HG02852 (cell line): ENCODE measurements at regions not wholly inside any gene's neighbourhood (a gene's known extent, or its start where the extent isn't known, plus 50 kb on each side); places are given as distances from the start of the nearest gene placed in this dataset.

Experiments used
- ATAC-seq: cut with Tn5 transposase; IDR thresholded peaks from one replicate; pipeline ENCODE4 v1.9.1; 2021; ENCODE audit warnings: mild to moderate bottlenecking, moderate library complexity; ENCODE audit not compliant: unreplicated experiment

DNA sequence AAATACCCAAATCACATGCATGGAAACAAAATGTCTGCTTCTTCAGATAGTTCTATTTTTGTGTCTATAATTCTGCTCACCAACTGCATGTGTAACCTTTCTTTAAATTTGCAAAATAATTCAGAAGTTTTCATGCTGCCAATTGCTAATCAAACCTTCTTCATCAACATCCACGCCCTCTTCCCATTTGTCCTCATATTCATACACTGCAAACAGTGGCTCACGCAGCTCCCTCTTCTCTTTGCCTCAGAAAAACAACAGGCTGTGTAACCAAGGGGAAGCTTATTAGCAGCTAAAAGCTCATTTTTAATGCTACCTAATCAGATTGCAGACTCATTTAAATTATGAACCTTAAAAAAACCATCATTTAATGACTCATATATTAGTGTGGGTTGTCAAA is 555.0 kb upstream of the EPHA7 start:
- no peak for ATAC-seq

DNA sequence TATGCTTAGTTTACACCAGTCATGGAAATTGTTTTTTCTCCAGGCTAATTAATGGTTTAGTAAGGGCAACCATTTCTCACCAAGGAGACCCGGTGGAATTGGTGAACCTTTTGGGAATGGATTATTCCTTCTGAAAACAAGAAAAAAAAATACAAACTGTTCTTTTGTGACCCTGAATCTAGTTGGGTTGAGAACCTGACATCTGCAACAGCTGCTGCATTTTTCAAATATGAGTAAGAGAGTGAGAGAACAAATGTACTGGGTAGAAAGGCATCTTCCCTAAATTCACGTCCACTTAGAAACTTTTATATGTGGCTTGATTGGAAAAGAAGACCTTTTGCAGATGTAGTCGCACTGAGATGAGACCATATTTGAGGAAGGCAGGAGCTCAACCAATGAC is 553.4 kb upstream of the EPHA7 start:
- no peak for ATAC-seq

DNA sequence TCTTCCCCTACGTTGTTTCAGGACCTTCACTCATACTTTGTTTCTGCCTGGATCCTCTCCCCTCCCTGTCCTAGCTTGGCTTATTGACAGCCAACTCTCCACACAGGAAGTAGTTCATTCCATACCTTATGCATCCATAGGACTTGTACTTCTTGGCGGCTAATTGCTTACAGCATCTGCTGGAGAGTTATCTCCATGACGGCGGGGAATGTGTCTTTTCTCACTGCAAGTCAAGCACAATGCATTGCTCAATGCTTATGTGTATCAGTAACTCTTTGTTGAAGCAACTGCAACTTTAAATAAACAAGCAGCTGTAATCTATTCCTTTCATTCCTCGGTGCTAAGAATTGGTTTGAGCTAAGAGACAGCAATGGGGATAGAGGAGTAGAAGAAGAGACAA is 551.3 kb upstream of the EPHA7 start:
- no peak for ATAC-seq

DNA sequence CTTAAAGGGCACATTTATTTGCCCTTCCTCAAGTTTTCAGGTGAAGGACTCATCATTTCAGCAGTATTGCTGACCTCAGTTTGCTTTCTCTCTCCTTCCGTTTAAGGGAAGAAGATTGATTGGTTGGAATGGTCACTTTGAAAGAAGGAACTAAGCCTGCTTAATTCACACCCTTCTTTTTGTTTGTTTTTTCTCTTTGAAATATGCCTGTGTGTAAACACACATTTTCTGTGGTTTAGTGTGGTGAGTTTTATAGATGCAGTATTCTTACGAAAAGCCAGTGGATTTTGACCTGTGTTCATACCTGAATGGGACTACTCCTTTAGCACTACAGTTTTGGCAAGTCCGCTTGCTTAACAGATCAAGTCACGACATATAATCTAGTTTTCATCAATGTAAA is 548.8 kb upstream of the EPHA7 start:
- ATAC-seq, result no peak

DNA sequence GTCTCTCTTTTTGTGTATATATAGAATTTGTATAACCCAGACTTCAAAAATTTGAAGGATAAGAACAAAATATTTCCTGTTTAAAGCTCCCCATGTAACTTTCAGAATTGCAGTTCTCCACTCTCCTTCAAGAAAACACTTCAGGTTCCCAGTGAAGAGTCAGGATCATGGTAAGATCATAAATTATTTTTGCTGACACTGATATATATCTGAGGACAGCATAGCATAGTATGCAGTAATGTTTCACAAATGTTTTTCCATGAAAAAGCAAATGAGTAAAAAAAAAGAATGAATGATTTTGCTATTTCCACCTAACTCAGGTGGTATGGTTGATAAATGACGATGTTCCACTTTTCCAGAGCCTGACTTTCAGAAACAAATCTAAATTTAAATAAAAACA is 545.6 kb upstream of the EPHA7 start:
- ATAC-seq, result no peak

DNA sequence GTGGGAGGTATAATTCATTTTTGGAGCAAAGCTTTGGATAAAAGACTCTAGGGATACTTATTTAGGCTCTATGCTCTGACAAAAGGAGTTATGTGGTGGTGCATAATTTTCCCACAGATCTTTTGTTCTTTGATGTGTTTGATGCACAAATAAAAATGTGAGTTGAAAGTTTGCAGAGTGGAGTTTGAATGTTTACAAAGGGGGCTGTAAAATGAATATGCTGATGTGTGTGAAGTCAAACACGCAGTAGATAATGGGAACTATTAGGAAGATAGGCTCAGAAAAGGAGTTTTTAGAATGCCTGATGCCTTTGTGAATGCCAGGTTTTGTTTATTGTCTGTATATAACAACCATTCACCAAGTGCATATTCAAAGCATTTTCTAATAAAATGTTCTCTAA is 545.0 kb upstream of the EPHA7 start:
- no peak for ATAC-seq

DNA sequence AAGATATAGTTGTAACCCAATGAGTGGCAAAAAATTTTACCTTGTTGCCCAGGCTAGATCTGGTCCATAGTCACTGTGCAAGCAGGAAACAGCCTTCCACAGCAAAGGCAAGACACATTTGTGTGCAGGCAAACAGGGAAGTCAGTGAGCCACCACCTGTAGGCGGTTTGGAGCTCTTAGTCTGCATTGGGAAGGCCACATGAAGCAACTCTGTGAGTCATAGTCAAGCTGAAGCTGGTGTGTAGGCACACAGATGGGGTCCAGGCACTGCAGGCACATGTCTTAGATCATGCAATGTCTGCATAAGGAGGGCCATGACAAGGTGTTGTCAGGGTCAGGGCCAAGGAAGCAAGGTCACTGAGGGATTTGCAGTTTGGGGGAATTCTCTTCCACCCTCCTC is 543.2 kb upstream of the EPHA7 start:
- no peak for ATAC-seq

DNA sequence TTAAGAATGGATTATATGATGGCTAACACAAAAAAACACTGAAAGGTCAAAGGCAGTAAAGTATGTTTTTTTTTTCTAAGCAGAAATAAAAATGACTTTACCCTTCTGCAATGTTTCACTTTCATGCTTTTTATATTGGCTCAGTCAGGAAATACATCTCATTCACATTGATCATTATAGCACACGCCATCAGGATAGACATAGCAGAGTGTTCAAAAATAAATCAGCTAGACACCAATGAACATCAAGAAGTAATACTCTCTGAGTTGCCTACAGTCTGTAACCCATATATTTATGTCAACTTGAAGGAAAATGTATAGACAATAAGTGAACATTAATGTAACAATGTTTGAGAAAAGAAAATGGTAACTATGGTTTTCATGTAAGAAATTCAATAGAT is 535.2 kb upstream of the EPHA7 start:
- no peak for ATAC-seq

DNA sequence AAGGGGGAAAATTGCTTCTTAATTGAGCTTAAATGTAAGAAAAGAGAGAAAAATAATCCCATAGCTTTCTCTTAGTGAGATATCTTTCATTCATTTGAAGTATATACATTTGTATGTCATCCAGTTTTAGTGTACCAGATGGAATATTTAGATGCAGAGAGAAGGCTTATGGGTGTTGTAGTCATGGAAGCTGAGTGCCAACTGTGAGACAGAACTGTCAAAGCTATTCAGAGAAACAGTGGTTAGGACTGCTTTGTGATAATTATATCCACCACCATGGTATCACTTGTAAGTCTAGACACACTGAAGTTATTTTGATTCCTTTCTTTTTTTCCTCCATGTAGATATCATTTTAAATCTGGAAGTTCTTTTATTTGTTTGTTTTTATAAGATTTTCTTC is 524.3 kb upstream of the EPHA7 start:
- no peak for ATAC-seq

DNA sequence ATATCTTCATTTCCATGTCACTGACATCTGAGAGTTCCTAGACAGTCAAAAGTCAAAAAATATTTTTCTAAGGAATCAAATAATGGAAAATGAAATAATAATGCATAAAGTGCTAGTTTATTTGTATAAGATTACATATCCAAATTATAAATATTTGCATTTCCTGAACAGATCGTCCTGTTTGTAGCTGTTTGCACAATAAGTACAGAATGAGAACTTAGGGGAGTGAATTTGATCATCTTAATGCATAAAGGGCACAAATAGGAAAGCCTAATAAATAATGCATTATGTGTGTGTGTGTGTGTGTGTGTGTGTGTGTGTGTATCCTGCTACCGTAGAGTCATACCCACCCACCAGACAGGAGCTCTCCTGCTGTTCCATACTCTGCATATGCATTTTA is 521.0 kb upstream of the EPHA7 start:
- no peak for ATAC-seq

DNA sequence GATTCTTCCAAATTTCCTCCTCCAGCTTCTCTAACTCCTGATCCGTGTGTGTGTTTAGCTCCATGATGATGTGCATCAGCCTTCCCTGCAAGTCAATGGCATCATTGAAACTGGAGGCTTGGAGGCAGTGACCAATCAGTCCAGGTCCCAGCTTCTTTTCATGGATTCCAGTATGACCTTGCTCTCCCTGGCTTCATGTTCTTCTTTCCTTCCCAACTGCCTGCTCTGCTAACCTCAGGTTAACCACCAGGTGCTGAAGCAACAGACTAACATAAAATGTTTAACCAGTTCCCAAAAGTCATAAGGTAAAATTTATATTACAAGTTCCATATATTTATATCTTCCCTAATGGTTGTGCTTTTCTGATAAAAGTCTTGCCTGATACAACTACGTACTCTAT is 512.8 kb upstream of the EPHA7 start:
- no peak for ATAC-seq

DNA sequence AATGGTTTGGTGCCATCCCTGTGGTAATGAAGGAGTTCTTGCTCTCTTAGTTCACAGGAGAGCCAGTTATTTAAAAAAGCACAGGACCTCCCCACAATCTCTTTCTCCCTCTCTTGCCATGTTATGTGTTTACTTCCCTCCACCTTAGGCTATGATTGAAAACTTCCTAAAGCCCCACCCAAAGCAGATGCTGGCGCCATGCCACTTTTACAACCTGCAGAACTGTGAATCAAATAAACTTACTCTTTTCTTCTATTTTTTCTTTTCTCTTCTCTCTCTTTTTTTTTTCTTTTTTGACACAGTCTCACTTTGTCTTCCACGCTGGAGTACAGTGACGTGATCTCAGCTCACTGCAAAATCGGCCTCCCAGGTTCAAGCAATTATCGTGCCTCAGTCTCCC is 508.4 kb upstream of the EPHA7 start:
- no peak for ATAC-seq

DNA sequence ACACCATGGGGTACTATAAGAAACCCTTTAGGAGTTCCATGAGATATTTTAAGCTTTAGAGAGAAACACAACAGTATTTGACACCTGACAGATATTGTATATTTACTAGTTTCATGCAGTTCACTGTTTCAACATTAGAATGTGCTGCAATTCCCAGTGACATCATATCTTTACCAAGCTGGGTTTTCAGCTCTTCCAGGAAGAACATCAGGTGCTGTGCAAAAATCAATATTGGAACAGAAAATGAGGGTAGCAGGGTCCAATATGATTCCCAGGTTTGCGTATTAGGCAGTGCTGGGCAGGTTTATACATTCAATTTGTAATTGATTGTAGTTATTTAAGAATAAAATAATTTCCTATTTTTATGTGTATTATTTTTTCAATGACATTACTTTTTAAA is 500.0 kb upstream of the EPHA7 start:
- ATAC-seq, result no peak

DNA sequence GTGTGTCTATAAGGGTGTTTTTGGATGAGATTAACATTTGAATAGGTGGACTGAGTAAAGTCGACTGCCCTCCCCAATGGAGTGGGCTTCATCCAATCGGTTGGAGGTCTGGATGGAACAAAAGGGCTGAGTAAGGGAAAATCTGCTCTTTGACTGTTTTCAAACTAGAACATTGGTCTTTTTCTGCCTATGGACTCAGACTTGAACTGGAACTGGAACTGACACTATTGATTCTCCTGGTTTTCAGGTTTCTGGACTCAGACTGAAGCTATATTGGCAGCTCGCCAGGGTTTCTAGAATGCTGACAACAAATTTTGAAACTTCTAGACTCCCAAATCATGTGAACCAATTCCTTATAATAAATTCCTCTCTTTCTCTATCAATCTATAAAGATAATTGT is 498.9 kb upstream of the EPHA7 start:
- no peak for ATAC-seq

DNA sequence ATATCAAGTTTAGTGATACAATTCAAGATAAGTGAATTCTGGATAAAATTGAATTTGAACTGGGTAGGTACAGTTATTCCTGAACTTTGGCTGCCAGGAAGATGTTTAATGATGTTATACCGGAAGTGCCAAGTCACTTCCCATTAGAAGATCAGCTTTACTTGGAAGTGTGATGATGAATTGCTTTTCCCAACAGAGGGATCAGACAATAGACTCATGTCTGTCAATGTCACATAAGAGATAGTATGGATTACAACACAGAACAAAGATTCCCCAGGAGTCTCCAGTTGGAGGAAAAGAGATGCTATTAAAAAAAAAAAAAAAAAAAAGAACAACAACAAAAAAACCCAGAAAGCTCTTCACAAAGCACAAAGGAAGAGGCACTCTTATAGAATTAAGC is 497.9 kb upstream of the EPHA7 start:
- no peak for ATAC-seq

DNA sequence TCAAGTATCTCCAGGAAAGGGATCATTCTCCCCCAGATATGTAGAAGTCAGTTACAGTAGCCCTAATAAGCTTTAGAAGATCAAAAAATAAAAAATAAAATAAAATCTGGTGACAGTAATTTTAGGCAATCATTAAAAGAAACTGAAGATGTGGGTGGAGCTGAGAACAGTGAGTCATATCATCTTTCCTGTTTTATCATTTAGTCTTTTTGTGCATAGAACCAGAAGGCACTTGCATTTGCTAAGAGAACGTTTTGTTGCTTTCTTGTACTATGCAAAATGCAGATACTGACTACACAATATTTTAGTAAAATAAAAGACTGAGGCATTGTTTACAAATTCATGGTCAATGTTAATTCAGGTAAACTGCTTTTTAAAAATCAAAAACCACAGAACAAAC is 497.4 kb upstream of the EPHA7 start:
- no peak for ATAC-seq

DNA sequence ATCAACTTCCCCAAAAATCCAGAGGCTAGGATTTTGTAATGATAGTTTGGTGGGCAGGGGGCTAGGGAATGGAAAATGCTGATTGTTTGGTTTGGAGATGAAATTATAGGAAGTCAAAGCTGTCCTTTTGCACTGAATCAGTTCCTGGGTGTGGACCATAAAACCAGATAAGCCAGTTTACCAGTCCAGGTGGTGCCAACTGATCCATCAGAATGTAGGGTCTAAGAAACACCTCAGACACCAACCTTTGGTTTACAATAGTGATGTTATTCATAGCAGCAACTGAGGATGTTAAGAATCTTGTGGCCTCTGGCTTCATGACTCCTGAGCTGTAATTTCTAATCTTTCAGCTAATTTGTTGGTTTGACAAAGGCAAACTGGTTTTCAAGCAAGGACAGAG is 496.6 kb upstream of the EPHA7 start:
- no peak for ATAC-seq

DNA sequence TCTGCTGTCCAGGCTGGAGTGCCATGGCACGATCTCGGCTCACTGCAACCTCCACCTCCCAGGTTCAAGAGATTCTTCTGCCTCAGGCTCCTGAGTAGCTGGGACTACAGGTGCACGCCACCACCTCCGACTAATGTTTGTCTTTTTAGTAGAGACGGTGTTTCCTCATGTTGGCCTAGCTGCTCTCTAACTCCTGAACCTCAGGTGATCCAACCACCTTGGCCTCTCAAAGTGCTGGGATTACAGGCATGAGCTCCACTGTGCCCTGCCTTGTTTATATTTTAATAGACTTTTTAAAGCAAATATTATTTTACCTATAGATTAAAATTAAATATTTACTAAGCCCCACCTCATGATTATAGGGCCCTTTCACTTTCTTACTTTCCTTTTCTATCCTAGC is 483.2 kb upstream of the EPHA7 start:
- ATAC-seq, result no peak

DNA sequence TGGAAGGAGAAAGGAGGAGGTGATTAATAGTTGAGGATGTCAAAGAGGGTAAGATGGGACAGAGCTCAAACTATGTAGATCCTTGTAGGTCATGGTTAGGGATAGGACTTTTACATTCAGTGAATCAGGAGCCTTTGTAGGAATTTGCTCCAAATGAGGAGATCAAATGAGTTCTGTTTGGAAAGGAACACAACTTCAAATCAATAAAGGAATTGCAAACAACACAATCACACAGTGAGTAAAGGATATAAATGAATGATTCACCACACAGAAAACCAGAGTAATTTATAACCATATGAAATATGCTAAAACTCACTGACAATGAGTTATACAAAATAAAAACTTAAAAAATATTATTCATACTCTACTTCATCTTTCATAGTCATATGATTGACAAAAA is 480.8 kb upstream of the EPHA7 start:
- no peak for ATAC-seq

DNA sequence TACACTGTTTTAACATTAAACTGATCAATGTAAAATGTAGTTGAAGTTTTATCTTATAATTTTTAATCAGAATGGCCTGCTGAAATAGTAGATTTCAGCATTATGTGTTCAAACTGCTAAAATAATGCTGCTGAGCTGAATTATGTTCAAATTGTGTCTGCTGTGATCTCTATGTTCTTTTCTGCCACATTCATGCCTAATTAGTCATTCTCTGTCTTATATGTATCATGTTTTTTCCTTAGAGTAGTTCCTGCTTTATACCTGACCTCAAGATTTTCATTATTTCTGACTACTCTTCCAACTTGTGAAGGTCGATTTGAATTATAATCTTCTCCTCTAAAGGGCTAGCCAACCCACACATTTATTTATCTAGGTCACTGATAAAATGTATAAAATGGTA is 476.7 kb upstream of the EPHA7 start:
- no peak for ATAC-seq

DNA sequence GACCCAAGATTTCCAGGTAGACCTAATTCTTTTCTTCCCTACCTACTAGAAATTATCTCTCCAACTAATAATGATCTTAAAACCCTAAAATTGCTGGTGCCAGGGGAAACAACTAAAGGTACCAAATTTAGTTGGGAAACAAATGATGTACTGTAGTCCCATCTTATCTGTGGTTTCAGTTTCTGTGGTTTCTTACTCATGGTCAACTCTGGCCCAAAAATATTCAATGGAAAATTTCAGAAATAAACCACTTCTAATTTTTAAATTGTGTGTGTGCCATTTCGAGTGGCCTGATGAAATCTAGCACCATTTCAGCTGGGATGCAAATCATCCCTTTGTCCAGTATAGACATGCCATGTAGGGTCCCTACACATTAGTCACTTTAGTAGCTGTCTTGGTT is 475.2 kb upstream of the EPHA7 start:
- ATAC-seq, result no peak

DNA sequence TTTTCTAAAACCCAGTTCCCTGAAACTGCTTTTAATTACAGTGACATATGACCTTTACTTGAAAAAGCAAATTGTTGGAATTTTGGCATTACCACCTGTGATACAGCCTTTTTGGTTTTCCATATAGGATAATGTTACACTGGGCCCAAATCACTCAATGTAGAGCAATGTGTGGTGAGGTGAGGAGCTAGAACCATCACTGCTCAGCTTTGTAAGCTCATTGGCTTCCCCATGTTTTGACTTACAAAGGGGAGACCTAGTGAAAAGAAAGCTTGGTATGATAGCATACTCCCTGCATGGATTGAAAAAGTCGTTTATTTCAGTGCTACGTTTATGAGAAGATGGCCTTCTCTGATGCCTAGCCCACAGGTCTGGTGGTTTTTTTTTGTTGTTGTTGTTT is 470.4 kb upstream of the EPHA7 start:
- no peak for ATAC-seq

DNA sequence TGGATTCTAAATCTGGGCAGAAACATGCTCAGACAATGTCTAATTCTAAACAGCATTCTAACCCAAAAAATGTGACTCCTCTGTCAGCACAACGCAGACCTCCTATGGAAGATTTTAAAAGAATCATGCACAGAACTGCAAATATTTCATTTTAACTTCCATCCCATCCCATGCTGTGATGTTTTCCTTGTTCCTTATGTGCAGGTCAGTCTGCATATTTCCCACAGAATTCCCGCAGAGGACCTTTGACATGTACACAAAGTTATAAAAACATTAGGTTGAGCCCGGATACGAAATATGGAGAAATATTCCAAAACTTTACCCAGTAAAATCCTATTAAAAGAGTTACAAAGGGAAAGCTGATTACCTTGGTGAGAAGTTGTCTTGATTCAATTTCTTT is 467.1 kb upstream of the EPHA7 start:
- no peak for ATAC-seq

DNA sequence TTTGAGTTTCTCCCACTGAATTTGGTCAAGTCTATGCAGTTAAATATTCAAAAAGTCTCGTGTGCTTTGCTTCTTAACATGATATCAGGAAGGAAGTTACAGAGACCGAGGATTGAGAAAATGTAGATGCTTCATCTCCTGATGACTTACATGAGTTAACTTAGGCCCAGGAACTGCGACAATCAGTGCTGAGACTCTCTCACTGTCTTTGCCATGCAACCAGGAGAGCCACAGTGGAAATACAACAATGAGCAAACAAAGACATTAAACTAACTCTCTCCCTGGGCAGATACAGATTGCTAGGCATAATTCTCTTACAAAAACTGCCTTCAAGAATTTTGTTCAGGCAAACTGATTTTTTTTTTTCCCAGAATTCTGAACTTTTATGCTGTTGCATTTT is 440.6 kb upstream of the EPHA7 start:
- ATAC-seq, result no peak
